Midbrain (tissue), 1 donor: ENCODE measurements at regions not wholly inside any gene's neighbourhood (a gene's known extent, or its start where the extent isn't known, plus 50 kb on each side); places are given as distances from the start of the nearest gene placed in this dataset.
"Not testable (repeated sequence)": the region's sequence is repeated elsewhere in the genome, so short reads cannot be mapped to it uniquely, and the experiment has no call there.

ENCODE experiments used
- DNase-seq: peaks from one replicate; lab custom pipeline; 2025; lab: John Stamatoyannopoulos, UW

DNA sequence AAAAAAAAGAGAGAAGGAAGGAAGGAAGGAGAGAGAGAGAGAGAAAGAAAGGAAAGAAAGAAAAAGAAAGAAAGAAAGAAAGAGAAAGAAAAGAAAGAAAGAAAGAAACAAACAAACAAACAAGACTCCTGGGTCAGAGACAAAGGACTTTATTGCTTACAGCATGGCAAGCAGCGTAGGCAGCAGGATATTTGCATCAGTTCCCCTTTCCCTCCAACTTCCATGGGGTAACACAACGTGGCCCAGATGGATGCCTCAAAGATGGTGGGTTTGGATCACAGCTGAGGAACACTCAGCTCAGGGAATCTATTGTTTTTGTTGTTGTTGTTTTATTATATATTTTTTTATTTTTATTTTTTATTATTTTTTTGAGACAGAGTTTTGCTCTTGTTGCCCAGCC is 128.5 kb upstream of the VKORC1L1 start:
- no peak for DNase-seq

DNA sequence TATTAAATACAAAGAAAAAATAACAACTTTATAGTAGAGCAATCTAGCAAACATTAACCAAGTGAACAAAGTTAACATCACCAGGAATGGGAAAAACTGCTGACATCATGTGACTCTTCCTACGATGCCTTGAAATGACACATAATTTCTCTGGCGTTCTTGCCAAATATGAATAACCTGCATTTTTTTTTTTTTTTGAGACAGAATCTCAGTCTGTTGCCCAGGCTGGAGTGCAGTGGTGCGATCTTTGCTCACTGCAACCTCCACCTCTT is 126.5 kb upstream of the VKORC1L1 start:
- no peak for DNase-seq

DNA sequence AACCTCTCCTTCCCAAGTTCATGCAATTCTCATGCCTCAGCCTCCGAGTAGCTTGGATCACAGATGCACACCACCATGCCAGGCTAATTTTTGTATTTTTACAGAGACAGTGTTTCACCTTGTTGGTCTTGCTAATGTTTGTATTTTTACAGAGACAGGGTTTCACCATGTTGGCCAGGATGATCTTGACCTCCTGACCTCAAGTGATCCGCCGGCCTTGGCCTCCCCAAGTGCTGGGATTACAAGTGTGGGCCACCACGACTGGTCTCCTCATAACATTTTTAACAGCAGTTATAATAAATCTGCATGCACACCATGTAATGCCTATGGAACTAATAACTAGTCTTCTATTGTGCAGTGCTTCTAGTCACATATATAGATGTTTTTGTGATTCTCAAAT is 123.8 kb upstream of the VKORC1L1 start:
- DNase-seq: no peak

- no peak for DNase-seq
Measured at GRCh38 chr7:65749518-65749917, 123.4 kb upstream of the VKORC1L1 start.

DNA sequence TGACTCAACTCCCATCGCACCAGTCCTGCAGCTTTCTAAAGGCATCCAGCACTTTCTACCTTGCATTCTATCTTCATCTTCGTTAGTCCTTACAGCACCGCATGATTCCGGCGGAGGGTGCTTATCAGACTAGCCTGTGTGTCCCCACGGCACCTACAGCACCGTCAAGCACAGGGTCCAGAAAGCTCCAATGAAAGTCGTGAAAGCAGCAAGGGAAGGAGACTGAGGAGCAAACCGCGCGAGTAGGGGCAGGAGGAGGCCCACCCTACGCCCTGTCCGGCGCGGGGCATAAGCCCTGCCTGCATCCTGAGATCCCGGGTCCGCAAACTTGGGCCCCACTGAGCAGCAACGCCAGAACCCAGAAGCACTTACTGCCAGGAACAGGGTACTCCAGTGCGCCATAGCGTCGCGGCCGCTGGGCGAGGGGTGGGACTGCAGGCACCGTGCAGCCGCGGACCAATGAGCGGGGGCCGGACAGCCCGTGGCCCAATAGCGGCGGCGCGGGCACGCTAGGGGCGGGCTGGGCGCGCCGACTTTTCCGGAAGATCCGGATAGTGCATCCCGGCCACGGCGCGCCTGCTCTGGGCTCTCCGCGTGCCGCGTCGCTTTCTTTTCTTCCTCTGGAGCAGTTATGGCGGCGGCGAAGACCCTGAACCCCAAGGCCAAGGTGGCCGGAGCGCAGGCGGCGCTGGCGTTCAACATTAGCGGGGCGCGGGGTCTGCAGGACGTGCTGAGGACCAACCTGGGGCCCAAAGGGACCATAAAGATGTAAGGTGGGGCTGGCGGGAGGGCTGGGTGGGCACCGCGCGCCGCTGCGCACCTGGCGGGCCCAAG is 122.1 kb upstream of the VKORC1L1 start:
- peak; percentile 94 for DNase-seq

- not testable (repeated sequence) for DNase-seq
Measured at GRCh38 chr7:65754070-65754469, 118.8 kb upstream of the VKORC1L1 start.

- DNase-seq: not testable (repeated sequence)
Measured at GRCh38 chr7:65758991-65759390, 113.9 kb upstream of the VKORC1L1 start.

GRCh38 chr7:65762712-65763111 is 110.2 kb upstream of the VKORC1L1 start:
- not testable (repeated sequence) for DNase-seq

DNA sequence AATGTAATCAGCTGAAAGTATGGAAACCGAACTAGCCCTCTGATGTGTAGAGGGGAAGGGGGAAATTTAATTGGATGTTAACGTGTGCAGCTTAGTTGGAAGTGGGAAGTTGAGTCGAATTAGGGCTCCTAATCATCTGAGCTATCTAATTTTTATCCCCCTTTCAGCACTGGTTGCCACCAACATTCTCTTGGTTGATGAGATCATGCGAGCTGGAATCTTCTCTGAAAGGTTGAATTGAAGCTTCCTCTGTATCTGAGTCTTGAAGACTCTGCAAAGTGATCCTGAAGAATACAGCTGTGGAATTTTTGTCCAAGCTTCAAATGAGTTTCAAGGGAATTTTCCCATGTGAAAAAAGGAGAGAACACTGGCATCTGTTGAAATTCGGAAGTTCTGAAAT is 109.8 kb upstream of the VKORC1L1 start:
- DNase-seq: not testable (repeated sequence)

GRCh38 chr7:65770473-65771225 is 102.2 kb upstream of the VKORC1L1 start:
- DNase-seq: peak; percentile 93

GRCh38 chr7:65771226-65771569 is 101.7 kb upstream of the VKORC1L1 start:
- DNase-seq: not testable (repeated sequence)

GRCh38 chr7:65776677-65777076 is 96.2 kb upstream of the VKORC1L1 start:
- DNase-seq: not testable (repeated sequence)

DNA sequence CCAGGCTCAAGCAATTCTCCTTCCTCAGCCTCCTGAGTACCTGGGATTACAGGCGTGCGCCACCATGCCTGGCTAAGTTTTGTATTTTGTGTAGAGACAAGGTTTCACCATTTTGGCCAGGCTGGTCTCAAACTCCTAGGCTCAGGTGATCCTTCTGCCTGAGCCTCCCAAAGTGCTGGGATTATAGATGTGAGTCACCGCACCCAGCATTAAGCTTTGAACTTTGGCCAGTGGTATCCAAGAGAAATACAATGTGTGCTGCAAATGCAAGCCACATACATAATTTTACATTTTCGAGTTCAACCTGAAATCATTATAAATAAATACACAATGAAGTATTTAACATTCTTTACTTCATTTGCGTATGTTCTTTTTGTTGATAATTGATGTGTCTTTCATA is 82.9 kb upstream of the VKORC1L1 start:
- DNase-seq: not testable (repeated sequence)

DNA sequence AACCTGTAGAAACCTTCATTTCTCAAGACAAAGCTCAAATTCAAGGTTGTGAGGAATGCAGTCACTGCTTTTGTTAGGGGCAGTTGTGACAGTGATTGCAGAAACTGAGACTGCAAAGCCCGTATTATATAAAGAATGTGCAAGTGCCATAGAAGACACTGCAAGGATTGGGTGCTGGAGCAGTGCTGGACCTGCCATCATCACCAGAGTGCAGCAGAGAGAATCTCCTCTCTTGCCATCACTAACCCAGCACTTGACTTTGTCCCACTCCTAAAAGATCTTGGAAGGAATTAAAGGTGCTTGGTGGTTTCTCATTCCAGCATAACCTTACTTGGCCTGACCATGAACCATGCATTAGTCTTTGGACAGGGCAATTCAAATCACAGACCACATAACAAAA is 81.1 kb upstream of the VKORC1L1 start:
- not testable (repeated sequence) for DNase-seq

DNA sequence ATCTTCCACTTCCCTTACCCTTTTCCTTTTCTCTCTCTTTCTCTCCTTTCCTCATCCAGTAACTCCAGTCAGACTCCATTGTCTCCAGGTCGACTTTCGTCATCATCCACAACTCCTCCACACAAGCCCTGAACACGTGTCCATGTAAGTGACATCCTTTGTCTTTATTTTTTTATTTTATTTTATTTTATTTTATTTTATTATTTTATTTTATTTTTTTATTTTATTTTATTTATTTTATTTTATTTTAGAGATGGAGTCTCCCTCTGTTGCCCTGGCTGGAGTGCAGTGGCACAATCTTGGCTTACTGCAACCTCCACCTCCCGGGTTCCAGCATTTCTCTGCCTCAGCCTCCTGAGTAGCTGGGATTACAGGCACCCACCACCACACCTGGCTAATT is 80.1 kb upstream of the VKORC1L1 start:
- DNase-seq: not testable (repeated sequence)

DNA sequence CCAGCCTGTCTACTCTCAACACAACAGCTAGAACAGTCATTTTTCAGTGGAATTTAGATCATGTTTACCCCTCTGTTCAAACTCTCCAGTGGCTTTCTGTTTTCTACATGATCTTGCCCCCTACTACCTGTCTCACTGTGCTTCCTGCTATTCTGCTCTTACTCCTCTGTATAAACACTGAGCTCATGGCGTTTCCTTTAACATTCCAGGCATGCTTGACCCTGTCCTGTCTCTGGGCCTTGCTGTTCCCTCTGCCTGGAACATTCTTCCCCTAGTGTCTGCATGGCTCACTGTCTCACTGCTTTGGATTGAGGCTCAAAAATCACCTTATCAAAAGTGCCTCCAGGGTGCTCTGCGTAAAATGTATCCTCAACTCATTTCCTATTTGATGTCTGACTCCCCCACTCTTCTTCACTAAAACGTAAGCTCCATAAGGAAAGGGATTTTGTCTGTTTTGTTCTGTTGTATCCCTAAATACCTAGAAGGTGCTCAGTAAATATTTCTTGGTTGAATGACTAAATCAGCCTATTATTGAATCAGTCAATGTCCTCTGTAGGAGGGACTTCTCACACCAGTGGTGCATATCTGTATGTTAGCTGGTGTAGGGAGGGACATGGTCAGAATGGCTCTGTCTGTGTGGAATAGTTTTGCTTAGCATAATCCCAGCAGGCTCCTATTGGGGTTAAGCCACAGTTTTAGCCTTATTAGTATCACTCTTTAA is 78.0 kb upstream of the VKORC1L1 start:
- DNase-seq: not testable (repeated sequence)

DNA sequence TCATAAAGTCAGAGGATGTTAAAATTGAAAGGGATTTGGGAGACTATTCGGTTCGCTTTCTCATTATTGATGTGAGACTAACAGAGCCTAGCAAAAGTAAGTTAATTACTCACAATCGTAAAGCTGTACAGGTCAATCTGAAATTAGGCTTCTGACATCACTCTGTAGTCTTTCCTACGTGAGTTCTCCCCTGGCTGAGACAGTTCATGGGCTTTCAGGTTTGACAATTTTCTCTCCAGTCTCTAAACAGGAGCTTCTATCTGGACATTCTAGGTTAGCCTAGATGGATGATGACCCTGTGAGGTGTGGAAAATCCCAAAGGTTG is 77.5 kb upstream of the VKORC1L1 start:
- not testable (repeated sequence) for DNase-seq

DNA sequence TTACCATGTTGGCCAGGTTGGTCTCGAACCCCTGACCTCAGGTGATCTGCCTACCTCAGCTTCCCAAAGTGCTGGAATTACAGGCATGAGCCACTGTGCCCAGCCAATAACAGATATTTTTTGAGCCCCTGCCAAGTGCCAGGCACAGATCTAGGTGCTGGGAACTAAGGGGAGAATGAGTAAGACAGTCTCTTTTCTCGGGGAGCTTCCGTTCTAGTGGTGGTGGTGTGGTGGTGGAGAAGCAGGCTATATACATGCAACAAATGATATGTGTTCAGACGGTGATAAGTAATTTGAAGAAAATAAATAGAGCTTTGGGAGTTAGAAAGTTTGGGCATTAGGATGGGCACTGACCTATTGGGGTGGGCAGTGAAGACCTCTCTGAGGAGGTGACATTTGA is 76.7 kb upstream of the VKORC1L1 start:
- DNase-seq: no peak

GRCh38 chr7:65797086-65797485 is 75.8 kb upstream of the VKORC1L1 start:
- not testable (repeated sequence) for DNase-seq

DNA sequence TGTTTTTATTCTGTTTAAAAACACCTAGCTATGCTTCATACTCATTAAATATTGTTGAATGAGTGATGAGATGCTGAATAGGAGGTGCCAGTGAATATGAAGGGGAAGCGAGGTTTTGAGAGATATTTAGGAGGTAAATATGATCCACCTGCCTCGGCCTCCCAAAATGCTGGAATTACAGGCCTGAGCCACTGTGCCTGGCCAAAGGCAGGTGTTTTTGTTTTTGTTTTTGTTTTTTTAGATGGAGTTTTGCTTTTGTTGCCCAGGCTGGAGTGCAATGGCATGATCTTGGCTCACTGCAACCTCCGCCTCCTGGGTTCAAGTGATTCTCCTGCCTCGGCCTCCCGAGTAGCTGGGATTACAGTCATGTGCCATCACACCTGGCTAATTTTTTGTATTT is 75.3 kb upstream of the VKORC1L1 start:
- DNase-seq: not testable (repeated sequence)

DNA sequence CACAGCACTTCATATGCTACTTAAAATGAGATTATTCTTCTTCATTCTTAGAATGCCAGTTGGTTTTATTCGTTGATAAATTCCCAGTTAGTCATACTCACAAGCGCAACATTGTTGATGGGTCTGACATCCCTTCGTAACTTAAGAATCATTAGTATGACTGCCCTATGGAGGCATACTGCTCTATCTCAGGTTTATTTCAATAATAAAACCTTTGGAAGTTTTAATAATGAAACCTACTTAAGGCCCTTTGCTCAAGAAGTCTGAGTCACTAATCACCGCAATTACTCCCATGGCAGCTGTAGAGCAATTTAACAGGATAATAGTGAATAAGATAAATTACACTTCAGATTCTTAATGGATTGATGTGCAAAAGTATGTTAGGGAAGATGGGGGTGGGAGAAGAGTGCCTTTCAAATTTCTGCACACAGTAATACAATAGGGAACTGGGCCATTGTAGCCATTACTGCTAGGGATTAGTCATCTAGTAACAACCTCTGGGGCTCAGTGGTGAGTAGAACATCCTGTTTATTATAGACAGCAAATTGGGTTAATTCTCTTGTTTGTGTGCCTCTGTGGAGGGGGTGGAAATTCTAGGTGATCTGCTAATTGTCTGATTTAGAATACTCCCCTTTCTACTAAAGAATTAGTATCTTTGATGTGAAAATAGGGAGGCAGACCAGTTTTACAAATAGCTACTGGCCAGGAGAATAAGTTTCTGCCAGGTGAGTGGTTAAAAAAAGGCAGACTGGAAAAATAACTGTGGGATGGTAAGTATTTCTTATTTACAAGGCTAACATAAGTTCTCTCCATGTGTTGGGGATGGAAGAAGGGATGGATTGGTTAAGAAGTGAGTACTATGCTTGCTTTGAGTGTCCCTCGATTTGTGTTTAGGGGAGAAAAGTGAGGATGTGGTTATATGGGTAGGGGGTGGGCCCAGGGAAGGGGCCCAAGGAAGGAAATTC is 74.5 kb upstream of the VKORC1L1 start:
- DNase-seq: no peak

DNA sequence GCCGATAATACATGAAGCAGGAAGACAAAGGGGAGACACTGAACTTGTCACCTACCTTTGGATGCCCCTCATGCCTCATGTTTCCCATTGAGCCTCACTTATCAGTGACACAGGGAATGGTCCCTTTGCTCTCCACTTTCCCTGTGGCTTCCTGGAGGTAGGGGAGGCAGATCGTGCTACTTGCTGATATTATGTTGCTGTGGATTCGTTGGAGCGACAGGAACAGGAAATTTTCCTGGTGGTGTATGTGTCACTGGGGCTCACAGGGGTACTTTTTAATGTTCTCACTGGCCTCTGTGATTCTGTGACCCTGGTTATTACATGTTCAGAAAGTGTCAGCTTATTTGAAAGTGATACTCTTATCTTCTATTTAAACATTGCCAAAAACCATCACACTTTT is 72.7 kb upstream of the VKORC1L1 start:
- DNase-seq: not testable (repeated sequence)
